ENCODE measurements at regions not wholly inside any gene's neighbourhood (a gene's known extent, or its start where the extent isn't known, plus 50 kb on each side); places are given as distances from the start of the nearest gene placed in this dataset.

DNA sequence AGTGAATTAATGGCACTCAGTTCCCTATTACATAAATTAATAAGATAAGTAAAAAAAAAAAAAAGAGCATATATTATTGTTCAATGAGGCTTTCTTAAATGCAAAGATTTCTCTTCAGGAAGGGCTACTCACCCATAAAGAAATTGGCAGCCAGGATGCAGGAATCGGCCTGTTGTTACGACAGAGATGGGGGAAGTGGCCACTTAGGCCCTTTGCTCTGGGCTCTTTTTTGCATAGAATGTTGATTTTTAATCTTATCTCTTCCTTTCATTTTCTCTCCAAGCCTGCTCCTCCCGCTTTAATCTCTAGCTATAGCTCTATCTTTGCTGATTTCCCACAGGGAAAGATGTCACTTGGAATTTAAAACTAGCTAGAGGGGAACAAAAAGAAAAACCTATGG, 391.8 kb upstream of the CRIM1 start:
- TF ChIP-seq CTCF (IDR thresholded peaks at IDR 0.05): no peak
- TF ChIP-seq POLR2A (IDR thresholded peaks at IDR 0.05): no peak
